KBM-7 (cell line): ENCODE measurements at regions not wholly inside any gene's neighbourhood (a gene's known extent, or its start where the extent isn't known, plus 50 kb on each side); places are given as distances from the start of the nearest gene placed in this dataset.

Source experiments
- DNase-seq: peaks from one replicate; pipeline ENCODE4 v3.0.0-alpha.2; 2015
- in situ Hi-C: fragments of 300-500 bp; cut with MboI; formaldehyde crosslinking; loops from 2 replicates; pipeline ENCODE4 v1.14.3; 2020; ENCODE audit warnings: low sequenced_read_pairs, low pct_unique_long_range_greater_than_20kb, mixed read lengths

- DNase-seq: no peak
- in situ Hi-C loops: no loop called here
Observed at GRCh38 chr4:81527709-81528108, 56.0 kb upstream of the RASGEF1B start.

DNA sequence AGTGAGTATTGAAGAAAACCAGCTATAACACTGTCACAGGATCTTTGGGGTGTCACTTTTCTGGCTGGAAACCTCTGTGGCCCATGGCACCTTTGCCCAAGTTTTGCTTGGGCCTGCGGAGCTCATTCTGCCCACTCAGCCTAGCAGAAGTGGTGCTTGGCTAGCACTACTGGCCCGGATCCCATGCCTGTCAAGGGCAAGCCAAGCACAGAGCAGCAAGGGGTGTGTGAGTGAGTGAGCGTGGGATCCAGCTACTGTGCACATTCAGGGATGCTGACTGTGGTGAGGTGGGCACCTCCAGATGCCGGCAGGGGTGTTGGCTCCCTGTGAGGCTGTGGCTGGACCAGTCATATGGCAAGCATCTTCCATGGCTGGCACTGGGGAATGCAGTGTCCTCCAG, 55.4 kb upstream of the RASGEF1B start:
- in situ Hi-C loops: no loop called here
- no peak for DNase-seq

- in situ Hi-C loops: no loop called here
- no peak for DNase-seq
Observed at GRCh38 chr4:81526706-81527105, 55.0 kb upstream of the RASGEF1B start.

DNA sequence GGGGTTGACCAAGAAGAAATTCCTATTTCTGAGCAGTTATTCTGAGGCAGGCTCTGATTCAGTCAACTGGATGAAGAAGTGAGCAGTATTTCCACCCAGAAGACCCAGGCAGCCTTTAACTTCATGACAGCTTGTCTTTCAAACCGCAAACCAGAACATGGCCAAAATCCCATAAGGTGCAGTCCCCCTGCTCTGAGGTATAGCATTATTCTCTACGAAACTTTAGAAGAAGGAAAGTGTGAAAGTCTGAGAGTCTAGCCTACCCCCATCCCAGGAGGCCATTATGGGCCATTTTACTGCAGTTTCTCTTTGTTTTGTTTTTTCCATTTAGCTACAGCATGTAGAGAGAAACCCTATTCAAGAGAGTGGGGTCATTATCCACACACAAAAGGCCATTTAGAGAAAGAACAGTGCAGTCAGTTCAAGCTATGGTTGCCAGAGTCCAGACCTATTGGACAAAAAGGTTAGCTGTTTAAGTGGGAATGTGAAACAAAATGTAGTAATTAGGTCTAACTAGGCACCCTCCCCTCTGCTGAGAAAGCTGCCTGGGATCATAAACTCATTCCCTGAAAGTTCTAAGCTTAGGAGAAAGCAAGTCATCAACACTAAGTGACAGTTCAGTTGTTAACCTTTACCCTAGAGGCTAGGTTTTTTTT, 52.1 kb upstream of the RASGEF1B start:
- DNase-seq: no peak
- in situ Hi-C loops: no loop called here

GRCh38 chr4:81522711-81523110, 51.0 kb upstream of the RASGEF1B start:
- no peak for DNase-seq
- in situ Hi-C loops: no loop called here

DNA sequence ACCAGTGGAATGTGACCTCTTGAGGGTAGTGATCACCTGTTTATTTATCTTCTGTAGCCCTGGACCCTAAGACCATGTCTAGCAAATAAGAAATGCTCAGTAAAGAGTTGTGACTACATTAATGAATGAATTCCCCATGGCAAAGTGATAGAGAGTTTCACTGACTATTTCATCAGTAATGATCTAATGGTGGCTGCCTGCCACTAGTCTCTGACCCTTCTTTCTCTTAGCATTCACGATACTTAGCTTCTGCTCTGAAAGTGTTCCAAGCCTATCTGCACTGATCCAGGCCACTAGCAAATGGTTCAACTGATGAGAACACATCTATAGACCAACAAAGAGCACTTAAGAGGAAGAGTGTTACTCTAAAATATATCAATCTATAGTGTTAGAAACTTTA, 50.0 kb upstream of the RASGEF1B start:
- in situ Hi-C loops: no loop called here
- no peak for DNase-seq
